ENCODE measurements at regions not wholly inside any gene's neighbourhood (a gene's known extent, or its start where the extent isn't known, plus 50 kb on each side); places are given as distances from the start of the nearest gene placed in this dataset.

DNA sequence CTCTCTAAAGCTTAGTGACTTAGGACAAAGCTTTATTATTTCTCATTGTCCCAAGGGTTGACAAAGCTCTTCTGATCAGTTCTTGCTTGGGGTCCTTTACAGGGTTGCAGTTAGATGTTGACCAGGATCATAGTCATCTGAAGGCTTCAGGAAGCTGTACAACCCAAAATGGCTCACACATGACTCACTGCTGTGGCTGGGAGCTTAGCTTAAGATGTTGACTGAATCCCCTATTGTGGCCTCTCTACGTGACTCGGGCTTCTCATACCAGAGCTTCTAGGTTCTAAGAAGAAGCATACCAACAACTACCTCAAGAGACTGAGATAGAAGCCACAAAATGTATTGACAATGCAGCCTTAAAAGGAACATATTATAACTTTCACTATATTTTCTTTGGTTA is 569.6 kb upstream of the ROBO2 start:
- H3K27me3 ChIP-seq = no peaks in the 10 kb centered on the region
- 73 to 75% methylated on average over 2 of the region's 2 CpGs for WGBS, 2 donors (ENCODE audit: low coverage in 1 of 2)
- H3K9me3 ChIP-seq = no peaks in the 10 kb centered on the region
- TF ChIP-seq POLR2A (IDR thresholded peaks at IDR 0.05) (no peak), POLR2AphosphoS5 (IDR thresholded peaks at IDR 0.05) (no peak), EP300 (IDR thresholded peaks at IDR 0.05; ENCODE audit: low read depth) (no peak)
- TF ChIP-seq, protein P1, sequence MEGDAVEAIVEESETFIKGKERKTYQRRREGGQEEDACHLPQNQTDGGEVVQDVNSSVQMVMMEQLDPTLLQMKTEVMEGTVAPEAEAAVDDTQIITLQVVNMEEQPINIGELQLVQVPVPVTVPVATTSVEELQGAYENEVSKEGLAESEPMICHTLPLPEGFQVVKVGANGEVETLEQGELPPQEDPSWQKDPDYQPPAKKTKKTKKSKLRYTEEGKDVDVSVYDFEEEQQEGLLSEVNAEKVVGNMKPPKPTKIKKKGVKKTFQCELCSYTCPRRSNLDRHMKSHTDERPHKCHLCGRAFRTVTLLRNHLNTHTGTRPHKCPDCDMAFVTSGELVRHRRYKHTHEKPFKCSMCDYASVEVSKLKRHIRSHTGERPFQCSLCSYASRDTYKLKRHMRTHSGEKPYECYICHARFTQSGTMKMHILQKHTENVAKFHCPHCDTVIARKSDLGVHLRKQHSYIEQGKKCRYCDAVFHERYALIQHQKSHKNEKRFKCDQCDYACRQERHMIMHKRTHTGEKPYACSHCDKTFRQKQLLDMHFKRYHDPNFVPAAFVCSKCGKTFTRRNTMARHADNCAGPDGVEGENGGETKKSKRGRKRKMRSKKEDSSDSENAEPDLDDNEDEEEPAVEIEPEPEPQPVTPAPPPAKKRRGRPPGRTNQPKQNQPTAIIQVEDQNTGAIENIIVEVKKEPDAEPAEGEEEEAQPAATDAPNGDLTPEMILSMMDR (IDR thresholded peaks at IDR 0.05) = no peak
- no peaks in the 10 kb centered on the region for H3K36me3 ChIP-seq
- no peaks in the 10 kb centered on the region for H3K4me1 ChIP-seq
- H3K27ac ChIP-seq = no peak overlapping the region
- no peak overlapping the region for H3K4me3 ChIP-seq
- in situ Hi-C loops (cut with MboI; ENCODE audit: low pct_ligation_motif_present in 1 of 4, low pct_unique_long_range_greater_than_20kb in 1 of 4, low sequenced_read_pairs in 3 of 4) = no loop called here
- no peak for DNase-seq
- intact Hi-C loops (cut with DNase I; ENCODE audit: low total_unique reads) = no loop called here

DNA sequence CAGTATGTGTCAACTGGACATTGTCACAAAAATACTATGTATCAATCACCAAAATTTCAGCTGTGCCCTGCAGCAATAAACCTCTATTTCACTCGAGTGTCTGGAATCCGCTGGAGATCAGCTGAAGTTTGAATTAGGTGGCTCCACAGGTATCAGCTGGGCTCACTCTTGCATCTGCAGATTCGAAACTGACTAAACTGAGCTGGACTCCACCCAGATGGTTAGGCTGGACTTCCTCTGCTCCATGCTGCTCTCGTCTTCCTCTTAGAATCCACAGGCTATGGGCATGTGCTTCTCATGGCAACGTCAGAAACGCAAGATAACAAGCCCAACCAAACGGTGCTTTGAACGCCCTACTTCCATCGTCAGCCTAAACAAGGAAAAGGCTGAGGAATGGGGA is 565.3 kb upstream of the ROBO2 start:
- in situ Hi-C loops (cut with MboI; ENCODE audit: low pct_ligation_motif_present in 1 of 4, low pct_unique_long_range_greater_than_20kb in 1 of 4, low sequenced_read_pairs in 3 of 4) = no loop called here
- H3K4me1 ChIP-seq = no peaks in the 10 kb centered on the region
- intact Hi-C loops (cut with DNase I; ENCODE audit: low total_unique reads) = no loop called here
- H3K9me3 ChIP-seq = no peaks in the 10 kb centered on the region
- no peak for DNase-seq
- 71% methylated on average over 9 of the region's 9 CpGs; no CpG with 5 or more reads in 1 of the 2 donors for WGBS, 2 donors (ENCODE audit: low coverage in 1 of 2)
- H3K27me3 ChIP-seq = no peaks in the 10 kb centered on the region
- TF ChIP-seq POLR2A (IDR thresholded peaks at IDR 0.05) = no peak
- no peak for TF ChIP-seq POLR2AphosphoS5 (IDR thresholded peaks at IDR 0.05)
- TF ChIP-seq, protein P1 (IDR thresholded peaks at IDR 0.05) = no peak
- no peak for TF ChIP-seq EP300 (IDR thresholded peaks at IDR 0.05; ENCODE audit: low read depth)
- H3K36me3 ChIP-seq = no peaks in the 10 kb centered on the region
- H3K4me3 ChIP-seq = no peak overlapping the region
- H3K27ac ChIP-seq = no peak overlapping the region

DNA sequence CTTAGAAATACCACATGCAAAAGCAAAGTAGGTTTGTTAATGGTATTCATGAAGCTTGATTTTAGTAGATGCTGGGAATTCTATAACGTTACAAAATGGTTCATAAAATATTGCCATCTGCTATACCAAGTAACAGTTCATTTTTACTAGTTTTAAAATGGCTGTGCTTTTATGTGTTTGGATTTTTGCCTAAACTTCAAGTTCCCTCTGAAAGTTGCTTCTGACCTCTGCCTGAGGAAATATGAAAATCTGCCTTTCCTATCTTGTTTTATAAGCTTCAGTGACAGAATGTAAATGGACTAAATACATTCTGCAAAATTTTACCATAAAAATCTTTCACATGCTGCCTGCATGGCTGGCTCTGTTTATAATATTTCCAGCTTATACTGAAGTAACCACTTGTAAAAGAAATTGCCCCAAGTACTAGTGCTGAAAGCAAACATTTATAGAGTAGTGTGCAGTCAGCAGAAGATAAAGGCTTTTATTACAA is 560.7 kb upstream of the ROBO2 start:
- H3K4me1 ChIP-seq = no peaks in the 10 kb centered on the region
- H3K36me3 ChIP-seq = no peaks in the 10 kb centered on the region
- 17 to 43% methylated on average over 1 of the region's 1 CpG for WGBS, 2 donors (ENCODE audit: low coverage in 1 of 2)
- TF ChIP-seq POLR2A (IDR thresholded peaks at IDR 0.05) (no peak), EP300 (IDR thresholded peaks at IDR 0.05; ENCODE audit: low read depth) (no peak), POLR2AphosphoS5 (IDR thresholded peaks at IDR 0.05) (no peak)
- TF ChIP-seq, protein P1 (IDR thresholded peaks at IDR 0.05) = no peak
- no peak for DNase-seq
- in situ Hi-C loops (cut with MboI; ENCODE audit: low pct_ligation_motif_present in 1 of 4, low pct_unique_long_range_greater_than_20kb in 1 of 4, low sequenced_read_pairs in 3 of 4) (no loop called here), intact Hi-C loops (cut with DNase I; ENCODE audit: low total_unique reads) (no loop called here)
- H3K9me3 ChIP-seq = no peaks in the 10 kb centered on the region
- H3K27ac ChIP-seq = no peak overlapping the region
- H3K27me3 ChIP-seq = no peaks in the 10 kb centered on the region
- no peak overlapping the region for H3K4me3 ChIP-seq

DNA sequence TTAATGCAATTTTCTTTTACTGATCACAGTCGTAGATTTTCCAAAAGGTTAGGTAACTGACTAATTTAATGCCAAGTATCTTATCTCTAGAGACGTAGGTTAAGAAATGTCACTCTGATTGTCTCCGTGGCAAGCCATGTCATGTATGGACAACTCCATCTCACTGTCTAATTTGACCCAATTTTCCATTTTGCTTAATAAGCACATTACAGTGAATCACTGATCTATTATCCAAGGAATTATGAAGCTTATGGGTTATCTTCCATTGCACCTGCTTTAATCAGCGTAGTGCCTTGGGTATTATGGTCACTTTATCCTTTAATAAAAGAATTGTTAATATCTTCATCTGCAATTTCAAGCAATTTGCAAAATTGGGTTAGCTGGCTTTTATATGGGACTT is 557.4 kb upstream of the ROBO2 start:
- in situ Hi-C loops (cut with MboI; ENCODE audit: low pct_ligation_motif_present in 1 of 4, low pct_unique_long_range_greater_than_20kb in 1 of 4, low sequenced_read_pairs in 3 of 4) = no loop called here
- WGBS, 2 donors (ENCODE audit: low coverage in 1 of 2) = 83 to 84% methylated on average over 4 of the region's 4 CpGs
- DNase-seq = no peak
- no peak for TF ChIP-seq POLR2AphosphoS5 (IDR thresholded peaks at IDR 0.05)
- TF ChIP-seq, protein P1 (IDR thresholded peaks at IDR 0.05) = no peak
- no peak for TF ChIP-seq EP300 (IDR thresholded peaks at IDR 0.05; ENCODE audit: low read depth)
- TF ChIP-seq POLR2A (IDR thresholded peaks at IDR 0.05) = no peak
- no peaks in the 10 kb centered on the region for H3K27me3 ChIP-seq
- no peaks in the 10 kb centered on the region for H3K4me1 ChIP-seq
- H3K36me3 ChIP-seq = no peaks in the 10 kb centered on the region
- H3K4me3 ChIP-seq = no peak overlapping the region
- no peaks in the 10 kb centered on the region for H3K9me3 ChIP-seq
- intact Hi-C loops (cut with DNase I; ENCODE audit: low total_unique reads) = no loop called here
- H3K27ac ChIP-seq = no peak overlapping the region

Data from transverse colon (tissue), 4 donors.